Panc1 (cell line): ENCODE measurements at regions not wholly inside any gene's neighbourhood (a gene's known extent, or its start where the extent isn't known, plus 50 kb on each side); places are given as distances from the start of the nearest gene placed in this dataset.

Experiments
- REST ChIP-seq, 2 experiments: IDR thresholded peaks; 2 replicates each; pipeline ENCODE4 v1.6.1; 2011 to 2012; ENCODE audit warnings: low read depth in 2 of 2, control low read depth in 1 of 2, low read length in 1 of 2, mild to moderate bottlenecking in 1 of 2, moderate library complexity in 1 of 2; ENCODE audit not compliant: insufficient read depth in 1 of 2
- SIN3A ChIP-seq: IDR thresholded peaks from 2 replicates; pipeline ENCODE4 v1.6.1; 2012; ENCODE audit warnings: low read depth, mild to moderate bottlenecking, low read length, moderate library complexity, borderline replicate concordance; ENCODE audit not compliant: insufficient read depth
- TCF7L2 ChIP-seq: IDR thresholded peaks from 2 replicates; pipeline ENCODE4 v1.6.1; 2011; ENCODE audit warnings: mild to moderate bottlenecking, low read depth, low read length, inconsistent platforms
- TF ChIP-seq, protein P1 (sequence below): fragments of 450-650 bp; IDR thresholded peaks from 2 replicates; pipeline ENCODE4 v1.5.1; 2017; ENCODE audit warnings: mild to moderate bottlenecking

- TF ChIP-seq, protein P1, sequence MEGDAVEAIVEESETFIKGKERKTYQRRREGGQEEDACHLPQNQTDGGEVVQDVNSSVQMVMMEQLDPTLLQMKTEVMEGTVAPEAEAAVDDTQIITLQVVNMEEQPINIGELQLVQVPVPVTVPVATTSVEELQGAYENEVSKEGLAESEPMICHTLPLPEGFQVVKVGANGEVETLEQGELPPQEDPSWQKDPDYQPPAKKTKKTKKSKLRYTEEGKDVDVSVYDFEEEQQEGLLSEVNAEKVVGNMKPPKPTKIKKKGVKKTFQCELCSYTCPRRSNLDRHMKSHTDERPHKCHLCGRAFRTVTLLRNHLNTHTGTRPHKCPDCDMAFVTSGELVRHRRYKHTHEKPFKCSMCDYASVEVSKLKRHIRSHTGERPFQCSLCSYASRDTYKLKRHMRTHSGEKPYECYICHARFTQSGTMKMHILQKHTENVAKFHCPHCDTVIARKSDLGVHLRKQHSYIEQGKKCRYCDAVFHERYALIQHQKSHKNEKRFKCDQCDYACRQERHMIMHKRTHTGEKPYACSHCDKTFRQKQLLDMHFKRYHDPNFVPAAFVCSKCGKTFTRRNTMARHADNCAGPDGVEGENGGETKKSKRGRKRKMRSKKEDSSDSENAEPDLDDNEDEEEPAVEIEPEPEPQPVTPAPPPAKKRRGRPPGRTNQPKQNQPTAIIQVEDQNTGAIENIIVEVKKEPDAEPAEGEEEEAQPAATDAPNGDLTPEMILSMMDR: no peak
- TF ChIP-seq TCF7L2 (no peak), REST (IDR thresholded peaks at IDR 0.05; ENCODE audit: insufficient read depth in 1 of 2, low read depth in 2 of 2, low read length in 1 of 2) (no peak), SIN3A (no peak)
These were observed 58.8 kb upstream of the RAD23B start for GRCh38 chr9:107224252-107224651.
